ENCODE measurements at regions not wholly inside any gene's neighbourhood (a gene's known extent, or its start where the extent isn't known, plus 50 kb on each side); places are given as distances from the start of the nearest gene placed in this dataset.

DNA sequence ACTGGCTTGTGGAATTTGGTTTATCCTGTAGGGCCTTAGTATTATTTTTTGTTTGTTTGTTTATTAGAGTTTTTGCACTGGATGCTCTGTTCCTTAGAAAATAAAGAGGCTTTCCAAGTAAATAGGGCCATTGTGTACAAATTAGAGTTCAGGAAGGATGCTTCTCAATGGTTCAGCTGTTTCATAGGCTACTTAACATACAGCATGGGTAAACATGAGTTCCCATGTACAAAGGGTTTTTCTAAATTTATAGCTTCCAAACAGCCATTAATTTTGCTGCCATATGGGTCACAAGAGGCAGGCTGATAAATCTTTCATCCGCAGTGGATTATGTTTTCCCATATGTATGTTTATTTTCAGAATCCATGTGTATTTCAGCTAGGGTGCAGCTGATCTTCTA is 121.6 kb upstream of the WDR11 start:
- no peaks in the 10 kb centered on the region for H4K20me1 ChIP-seq (ENCODE audit: control insufficient read depth, insufficient read depth, insufficient read length)
- no peak overlapping the region for H2BK5ac ChIP-seq (ENCODE audit: insufficient read length, low read length)
- H3K27ac Mint-ChIP-seq: no peak overlapping the region

More for the DNA sequence above, 121.6 kb upstream of the WDR11 start:
- no peak overlapping the region for H4K5ac ChIP-seq (ENCODE audit: insufficient read length, low read depth, low read length)
- H2BK120ac ChIP-seq (ENCODE audit: low read depth, low read length, poor library complexity, severe bottlenecking): no peak overlapping the region
- Mint-ChIP-seq H3K27me3 (ENCODE audit: low read depth) (no peaks in the 10 kb centered on the region), H3K4me1 (no peaks in the 10 kb centered on the region), H3K9me3 (no peaks in the 10 kb centered on the region), H3K4me3 (no peak overlapping the region), H3K36me3 (ENCODE audit: insufficient read depth in 1 of 3, low read depth in 3 of 3) (no peaks in the 10 kb centered on the region)
- H3K79me2 ChIP-seq (ENCODE audit: insufficient read depth, low read length): no peaks in the 10 kb centered on the region
- H3K23me2 ChIP-seq (ENCODE audit: insufficient read length, low read depth, low read length, poor library complexity, severe bottlenecking): no peaks in the 10 kb centered on the region
- TF ChIP-seq, protein P1, sequence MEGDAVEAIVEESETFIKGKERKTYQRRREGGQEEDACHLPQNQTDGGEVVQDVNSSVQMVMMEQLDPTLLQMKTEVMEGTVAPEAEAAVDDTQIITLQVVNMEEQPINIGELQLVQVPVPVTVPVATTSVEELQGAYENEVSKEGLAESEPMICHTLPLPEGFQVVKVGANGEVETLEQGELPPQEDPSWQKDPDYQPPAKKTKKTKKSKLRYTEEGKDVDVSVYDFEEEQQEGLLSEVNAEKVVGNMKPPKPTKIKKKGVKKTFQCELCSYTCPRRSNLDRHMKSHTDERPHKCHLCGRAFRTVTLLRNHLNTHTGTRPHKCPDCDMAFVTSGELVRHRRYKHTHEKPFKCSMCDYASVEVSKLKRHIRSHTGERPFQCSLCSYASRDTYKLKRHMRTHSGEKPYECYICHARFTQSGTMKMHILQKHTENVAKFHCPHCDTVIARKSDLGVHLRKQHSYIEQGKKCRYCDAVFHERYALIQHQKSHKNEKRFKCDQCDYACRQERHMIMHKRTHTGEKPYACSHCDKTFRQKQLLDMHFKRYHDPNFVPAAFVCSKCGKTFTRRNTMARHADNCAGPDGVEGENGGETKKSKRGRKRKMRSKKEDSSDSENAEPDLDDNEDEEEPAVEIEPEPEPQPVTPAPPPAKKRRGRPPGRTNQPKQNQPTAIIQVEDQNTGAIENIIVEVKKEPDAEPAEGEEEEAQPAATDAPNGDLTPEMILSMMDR (conservative IDR thresholded peaks at IDR 0.05): no peak
- H3K4me2 ChIP-seq (ENCODE audit: insufficient read depth, insufficient read length, low read length): no peak overlapping the region
- no peak overlapping the region for H3K9ac ChIP-seq (ENCODE audit: extremely low read depth, insufficient read length, low read length)
- no peak overlapping the region for H3K4ac ChIP-seq (ENCODE audit: low read depth, low read length)
- no peak overlapping the region for H3K56ac ChIP-seq (ENCODE audit: insufficient read length, low read depth, low read length)
- no peak overlapping the region for H3K14ac ChIP-seq (ENCODE audit: insufficient read depth, low read length)
- H2AK5ac ChIP-seq (ENCODE audit: insufficient read length, low read length): no peak overlapping the region
- no peak overlapping the region for H2BK15ac ChIP-seq (ENCODE audit: low read depth, low read length)
- no peaks in the 10 kb centered on the region for H3K79me1 ChIP-seq (ENCODE audit: insufficient read depth, low read depth, low read length, poor library complexity, severe bottlenecking)
- DNase-seq: no peak
- no peak overlapping the region for H3K27ac ChIP-seq (ENCODE audit: insufficient read length, low read depth, low read length)
- H3T11ph ChIP-seq (ENCODE audit: low read length): no peak overlapping the region
- no peak overlapping the region for H3K23ac ChIP-seq (ENCODE audit: insufficient read length, low read depth, low read length)
- no peak overlapping the region for H4K91ac ChIP-seq (ENCODE audit: insufficient read length, low read depth, low read length)
- no peak overlapping the region for H4K8ac ChIP-seq (replicated peaks; ENCODE audit: insufficient read length, low read depth, low read length)
- H3K4me1 ChIP-seq (ENCODE audit: insufficient read depth, low read length): no peaks in the 10 kb centered on the region
- no peaks in the 10 kb centered on the region for H3K27me3 ChIP-seq (ENCODE audit: insufficient read depth, low read length)
- H3K9me3 ChIP-seq (ENCODE audit: control insufficient read depth, low read depth, low read length): no peaks in the 10 kb centered on the region
- H2BK20ac ChIP-seq (ENCODE audit: low read depth, low read length, poor library complexity, severe bottlenecking): no peak overlapping the region
- H3K18ac ChIP-seq (ENCODE audit: insufficient read length, low read depth, low read length): no peak overlapping the region
- H2BK12ac ChIP-seq (ENCODE audit: insufficient read length, low read depth, low read length): no peak overlapping the region
- no peak overlapping the region for H2AFZ ChIP-seq (ENCODE audit: low read length)
- WGBS (ENCODE audit: extremely low coverage, insufficient read length, low lambda C conversion rate): no CpG with 5 or more reads among the region's 1 CpG

Measured in H9 (cell line).